HAP-1 (cell line): ENCODE measurements at regions not wholly inside any gene's neighbourhood (a gene's known extent, or its start where the extent isn't known, plus 50 kb on each side); places are given as distances from the start of the nearest gene placed in this dataset.

Experiments used
- DNase-seq, 2 experiments: peaks; one replicate each; pipeline ENCODE4 v3.0.0-alpha.2; 2016 to 2020; ENCODE audit warnings: low spot score in 2 of 2
- H3K27me3 ChIP-seq: fragments of 250-450 bp; sonication (Bioruptor Pico); 2 replicates; pipeline ENCODE4 v1.5.1; 2020; ENCODE audit warnings: low read depth, mild to moderate bottlenecking, moderate library complexity
- H3K36me3 ChIP-seq: fragments of 250-450 bp; sonication (Bioruptor Pico); replicated peaks from 2 replicates; pipeline ENCODE4 v1.5.1; 2020; ENCODE audit warnings: mild to moderate bottlenecking
- H3K4me1 ChIP-seq: fragments of 250-450 bp; sonication (Bioruptor Pico); 2 replicates; pipeline ENCODE4 v1.5.1; 2020; ENCODE audit warnings: mild to moderate bottlenecking
- H3K4me3 ChIP-seq: fragments of 250-450 bp; sonication (Bioruptor Pico); 2 replicates; pipeline ENCODE4 v1.5.1; 2020; ENCODE audit warnings: mild to moderate bottlenecking, moderate library complexity
- H3K9me3 ChIP-seq: fragments of 250-450 bp; sonication (Bioruptor Pico); 2 replicates; pipeline ENCODE4 v1.5.1; 2020; ENCODE audit warnings: mild to moderate bottlenecking, moderate library complexity
- in situ Hi-C: fragments of 300-500 bp; cut with MboI; formaldehyde crosslinking; loops from 3 replicates; pipeline ENCODE4 v1.14.3; 2020; ENCODE audit warnings: low sequenced_read_pairs, inconsistent platforms, mixed read lengths

DNA sequence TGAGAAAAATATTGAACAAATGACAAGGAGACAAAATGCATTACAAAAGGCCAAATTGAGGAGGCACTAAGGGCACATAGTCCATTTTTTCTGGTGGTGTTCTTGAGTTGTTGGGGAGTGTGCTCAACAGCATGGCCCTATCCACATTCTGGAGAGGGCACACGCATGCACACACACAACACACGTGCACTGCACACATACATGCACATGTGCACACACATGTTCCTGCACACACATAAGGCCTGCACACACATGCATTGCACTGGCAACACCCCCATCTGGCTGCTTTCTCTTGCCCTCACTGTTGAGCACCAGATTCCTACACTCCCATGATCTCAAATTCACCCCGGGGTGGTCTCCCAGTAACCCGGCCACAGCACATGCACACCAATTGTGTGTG lies 659.2 kb upstream of the RAB6C start:
- in situ Hi-C loops: no loop called here
- Histone ChIP-seq H3K4me1 (no peaks in the 10 kb centered on the region), H3K9me3 (no peaks in the 10 kb centered on the region), H3K36me3 (no peaks in the 10 kb centered on the region), H3K4me3 (no peak overlapping the region), H3K27me3 (no peaks in the 10 kb centered on the region)
- no peak for DNase-seq

DNA sequence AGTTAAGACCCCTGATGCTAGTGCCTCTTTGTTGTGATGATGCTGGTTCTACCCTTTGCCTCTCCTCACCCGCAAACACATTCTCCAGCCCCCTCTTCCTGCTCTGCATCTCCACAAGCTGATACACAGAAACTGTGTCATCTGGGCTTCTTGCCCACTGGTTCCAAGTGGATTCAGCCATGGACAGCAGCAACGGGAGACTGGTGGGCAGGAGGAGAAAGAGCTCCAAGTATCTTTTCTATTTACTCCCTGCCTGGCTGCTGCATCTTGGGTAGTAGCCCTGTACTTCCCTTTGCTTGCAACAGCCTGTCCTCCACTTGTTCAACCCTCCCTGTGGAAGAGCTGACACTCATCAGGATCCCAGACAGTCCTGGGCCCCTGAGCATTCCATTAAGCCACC lies 655.1 kb upstream of the RAB6C start:
- Histone ChIP-seq H3K4me1 (no peaks in the 10 kb centered on the region), H3K4me3 (no peak overlapping the region), H3K9me3 (no peaks in the 10 kb centered on the region), H3K27me3 (no peaks in the 10 kb centered on the region), H3K36me3 (no peaks in the 10 kb centered on the region)
- DNase-seq: no peak
- in situ Hi-C loops: no loop called here

DNA sequence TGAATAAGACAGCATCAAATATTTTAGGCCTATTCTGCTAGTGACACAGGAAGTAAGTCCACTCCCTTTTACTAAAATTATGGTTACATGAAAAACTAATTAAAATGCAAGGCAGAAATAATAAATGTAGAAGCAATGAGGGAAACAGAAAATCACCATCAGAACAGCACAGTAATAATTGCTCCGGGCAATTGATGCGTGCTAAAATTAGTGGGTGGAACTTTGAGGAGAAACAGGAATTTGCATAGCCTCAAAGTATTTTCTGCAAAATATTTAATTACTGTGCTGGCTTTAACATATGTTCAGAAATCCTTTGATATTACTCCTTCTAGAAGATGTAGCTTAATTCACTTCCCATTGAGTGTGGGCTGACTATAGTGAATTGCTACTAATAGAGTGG lies 654.3 kb upstream of the RAB6C start:
- Histone ChIP-seq H3K4me1 (no peaks in the 10 kb centered on the region), H3K27me3 (no peaks in the 10 kb centered on the region), H3K9me3 (no peaks in the 10 kb centered on the region), H3K36me3 (no peaks in the 10 kb centered on the region), H3K4me3 (no peak overlapping the region)
- in situ Hi-C loops: no loop called here
- no peak for DNase-seq

DNA sequence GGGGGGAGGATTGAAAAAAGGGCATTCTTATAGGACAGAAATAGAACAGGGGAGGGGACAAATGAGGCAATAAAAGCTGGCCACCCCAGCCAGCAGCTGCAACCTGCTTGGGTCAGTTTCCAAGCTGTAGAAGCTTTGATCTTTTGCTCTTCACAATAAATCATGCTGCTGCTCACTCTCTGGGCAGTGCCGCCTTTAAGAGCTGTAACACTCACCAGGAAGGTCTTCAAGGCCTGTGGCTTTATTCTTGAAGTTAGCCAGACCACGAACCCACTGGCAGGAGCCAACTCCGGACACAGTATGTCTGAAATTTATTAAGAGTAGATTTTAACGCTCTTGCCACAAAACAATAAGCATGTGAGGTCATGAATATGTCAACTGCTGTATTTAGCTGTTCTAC lies 649.9 kb upstream of the RAB6C start:
- no peaks in the 10 kb centered on the region for H3K9me3 ChIP-seq
- no peaks in the 10 kb centered on the region for H3K27me3 ChIP-seq
- in situ Hi-C loops: no loop called here
- no peak for DNase-seq
- no peaks in the 10 kb centered on the region for H3K4me1 ChIP-seq
- no peaks in the 10 kb centered on the region for H3K36me3 ChIP-seq
- no peak overlapping the region for H3K4me3 ChIP-seq

DNA sequence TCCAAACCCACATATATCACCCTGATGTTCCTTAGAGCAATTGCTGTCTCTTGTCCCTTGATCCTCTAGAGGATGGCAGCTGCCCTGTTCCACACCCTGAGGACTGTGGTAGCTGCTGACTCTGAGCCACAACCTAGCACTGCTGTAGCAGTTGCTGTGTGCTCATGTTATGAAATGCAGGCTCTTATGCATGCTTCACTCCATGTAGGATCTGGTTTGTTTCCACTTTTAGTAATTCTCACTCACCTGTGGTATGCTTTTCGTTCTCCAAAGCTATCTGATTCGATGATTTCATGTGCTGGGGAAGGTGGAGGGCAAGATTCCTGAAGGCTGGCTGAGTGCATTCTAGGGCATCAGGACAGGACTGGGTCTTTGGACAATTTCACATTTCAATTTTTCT lies 649.0 kb upstream of the RAB6C start:
- no peaks in the 10 kb centered on the region for H3K4me1 ChIP-seq
- in situ Hi-C loops: no loop called here
- H3K4me3 ChIP-seq: no peak overlapping the region
- H3K36me3 ChIP-seq: no peaks in the 10 kb centered on the region
- H3K9me3 ChIP-seq: no peaks in the 10 kb centered on the region
- DNase-seq: no peak
- no peaks in the 10 kb centered on the region for H3K27me3 ChIP-seq

DNA sequence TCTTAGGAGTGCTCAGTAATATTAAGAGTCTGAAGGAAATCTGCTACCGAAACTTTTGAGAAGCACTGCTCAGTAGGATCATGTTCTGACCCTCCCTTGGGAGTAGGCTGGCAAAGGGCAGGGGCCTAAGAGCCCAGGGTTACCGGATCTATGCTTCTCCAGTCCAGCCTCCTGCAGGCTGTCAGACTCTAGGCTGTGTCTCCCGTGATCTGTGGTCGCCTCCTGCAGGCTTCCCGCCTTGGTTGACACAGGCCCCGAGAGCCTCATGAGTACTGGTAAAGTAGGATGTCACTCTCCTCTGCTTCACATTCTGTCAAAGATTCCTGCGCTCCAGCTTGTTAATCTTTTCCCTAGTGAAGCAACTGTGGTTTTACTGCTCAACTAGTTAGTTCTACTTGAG lies 647.8 kb upstream of the RAB6C start:
- no peak for DNase-seq
- Histone ChIP-seq H3K9me3 (no peaks in the 10 kb centered on the region), H3K36me3 (no peaks in the 10 kb centered on the region), H3K4me1 (no peaks in the 10 kb centered on the region), H3K4me3 (no peak overlapping the region), H3K27me3 (no peaks in the 10 kb centered on the region)
- in situ Hi-C loops: no loop called here

DNA sequence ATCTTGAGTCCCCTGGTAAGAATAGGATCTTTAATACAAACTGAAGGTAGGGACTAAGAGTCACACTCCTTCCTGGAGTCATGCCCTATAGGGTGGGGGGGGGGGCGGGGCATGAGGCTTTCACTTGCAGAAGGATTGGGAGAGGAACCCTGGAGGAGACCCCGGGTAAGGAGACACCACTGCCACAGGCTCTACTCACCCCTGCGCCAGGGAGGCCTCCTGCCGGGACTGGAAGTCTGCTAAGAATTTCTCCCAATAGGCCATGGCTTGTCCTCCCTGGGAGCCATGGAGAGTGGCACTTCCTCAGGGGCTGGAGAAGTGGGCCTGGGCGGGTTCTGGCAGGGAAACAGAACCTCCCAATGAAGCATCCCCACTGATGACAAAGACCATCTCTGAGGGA lies 645.3 kb upstream of the RAB6C start:
- Histone ChIP-seq H3K9me3 (no peaks in the 10 kb centered on the region), H3K4me3 (no peak overlapping the region), H3K27me3 (no peaks in the 10 kb centered on the region), H3K4me1 (no peaks in the 10 kb centered on the region), H3K36me3 (no peaks in the 10 kb centered on the region)
- DNase-seq: no peak
- in situ Hi-C loops: no loop called here

DNA sequence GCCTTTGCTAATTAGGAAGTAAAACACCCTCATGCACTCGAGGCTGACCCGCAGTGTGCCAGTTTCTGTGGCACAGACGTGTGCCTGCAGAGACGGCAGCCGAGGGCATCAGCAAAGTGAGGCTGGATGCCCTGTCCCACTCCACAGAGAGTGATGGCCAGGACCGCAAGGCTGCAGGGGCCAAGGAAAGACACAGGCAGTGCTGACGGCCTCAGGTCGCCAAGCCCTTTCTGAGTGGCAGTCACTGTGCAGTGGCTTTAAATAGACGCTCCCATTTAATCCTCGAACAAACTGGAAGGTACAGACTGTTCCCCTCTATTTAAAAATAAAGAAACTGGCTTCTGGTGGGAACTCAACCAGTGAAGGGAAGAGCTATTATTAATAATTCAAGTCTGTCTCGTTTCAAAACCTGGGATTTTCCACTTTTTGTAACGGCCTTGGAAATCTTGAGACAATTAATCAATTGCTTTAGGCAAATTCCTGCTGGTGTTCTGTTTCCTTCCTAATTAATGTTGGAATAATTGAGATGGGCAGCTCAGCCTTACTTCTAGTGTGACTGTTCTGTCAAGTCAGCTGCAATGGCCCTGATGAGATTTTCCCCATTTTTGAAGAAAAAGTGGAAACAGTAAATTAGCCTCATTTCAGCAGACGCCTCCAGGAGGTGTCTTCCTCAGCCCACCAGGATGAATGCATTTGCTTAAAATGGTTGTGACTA lies 644.6 kb upstream of the RAB6C start:
- Histone ChIP-seq H3K36me3 (no peaks in the 10 kb centered on the region), H3K9me3 (no peaks in the 10 kb centered on the region), H3K4me1 (no peaks in the 10 kb centered on the region), H3K4me3 (no peak overlapping the region), H3K27me3 (no peaks in the 10 kb centered on the region)
- in situ Hi-C loops: no loop called here
- no peak for DNase-seq

DNA sequence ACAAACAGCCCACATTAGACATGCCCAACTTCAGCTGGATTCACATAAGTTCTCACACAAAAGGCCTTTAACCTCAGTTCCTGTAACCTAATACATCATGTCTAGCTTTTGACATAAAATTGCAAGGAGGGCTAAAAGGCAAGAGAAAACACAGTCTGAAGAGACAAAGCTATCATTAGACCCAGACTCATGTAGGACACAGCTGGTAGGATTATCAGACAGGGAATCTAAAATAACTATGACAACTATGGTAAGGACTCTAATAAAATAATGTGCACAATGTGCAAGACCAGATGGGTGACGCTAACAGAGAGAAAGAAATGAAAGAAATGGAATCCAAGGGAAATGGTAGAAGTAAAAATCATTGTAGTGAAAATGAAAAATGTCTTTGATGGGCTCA lies 643.2 kb upstream of the RAB6C start:
- Histone ChIP-seq H3K9me3 (no peaks in the 10 kb centered on the region), H3K36me3 (no peaks in the 10 kb centered on the region), H3K4me1 (no peaks in the 10 kb centered on the region), H3K27me3 (no peaks in the 10 kb centered on the region), H3K4me3 (no peak overlapping the region)
- DNase-seq: no peak
- in situ Hi-C loops: no loop called here

DNA sequence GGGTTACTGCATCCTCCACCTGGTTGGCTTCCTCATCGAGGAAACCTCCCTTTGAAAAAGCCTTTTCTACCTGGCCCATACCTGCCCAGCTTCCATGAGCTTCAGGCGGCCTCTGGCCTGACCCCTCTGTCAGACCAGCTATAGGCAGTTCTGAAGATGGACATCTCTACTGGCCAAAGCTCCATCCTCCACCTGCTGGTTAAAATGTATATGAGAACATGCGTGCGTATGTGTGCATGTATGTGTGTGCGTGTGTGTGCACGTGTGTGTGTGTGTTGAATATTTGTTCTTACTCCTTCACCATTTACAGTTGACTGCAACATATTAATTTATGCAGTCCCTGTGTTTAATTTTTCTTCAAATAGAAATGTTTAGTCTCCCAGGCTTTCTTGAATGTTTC lies 642.4 kb upstream of the RAB6C start:
- H3K4me3 ChIP-seq: no peak overlapping the region
- no peaks in the 10 kb centered on the region for H3K9me3 ChIP-seq
- H3K4me1 ChIP-seq: no peaks in the 10 kb centered on the region
- DNase-seq: no peak
- no peaks in the 10 kb centered on the region for H3K36me3 ChIP-seq
- in situ Hi-C loops: no loop called here
- no peaks in the 10 kb centered on the region for H3K27me3 ChIP-seq

DNA sequence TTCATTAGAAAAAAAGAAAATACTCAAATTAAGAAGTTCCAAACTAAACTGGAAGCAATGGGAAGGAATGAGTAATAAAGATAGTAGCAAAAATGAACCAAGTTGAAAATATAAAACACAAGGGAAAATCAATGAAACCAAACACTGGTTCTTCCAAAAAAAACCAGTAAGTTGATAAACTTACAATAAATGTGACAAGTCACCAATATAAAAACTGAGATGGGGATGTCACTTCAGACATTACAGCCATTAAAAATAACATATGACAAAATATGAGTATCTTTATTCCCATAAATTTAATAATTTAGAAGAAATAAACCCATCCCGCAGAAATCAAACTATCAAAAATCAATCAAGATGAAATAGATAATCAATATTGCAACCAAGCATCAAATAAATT lies 633.9 kb upstream of the RAB6C start:
- Histone ChIP-seq H3K27me3 (no peaks in the 10 kb centered on the region), H3K4me1 (no peaks in the 10 kb centered on the region), H3K9me3 (no peaks in the 10 kb centered on the region), H3K36me3 (no peaks in the 10 kb centered on the region), H3K4me3 (no peak overlapping the region)
- no peak for DNase-seq
- in situ Hi-C loops: no loop called here

DNA sequence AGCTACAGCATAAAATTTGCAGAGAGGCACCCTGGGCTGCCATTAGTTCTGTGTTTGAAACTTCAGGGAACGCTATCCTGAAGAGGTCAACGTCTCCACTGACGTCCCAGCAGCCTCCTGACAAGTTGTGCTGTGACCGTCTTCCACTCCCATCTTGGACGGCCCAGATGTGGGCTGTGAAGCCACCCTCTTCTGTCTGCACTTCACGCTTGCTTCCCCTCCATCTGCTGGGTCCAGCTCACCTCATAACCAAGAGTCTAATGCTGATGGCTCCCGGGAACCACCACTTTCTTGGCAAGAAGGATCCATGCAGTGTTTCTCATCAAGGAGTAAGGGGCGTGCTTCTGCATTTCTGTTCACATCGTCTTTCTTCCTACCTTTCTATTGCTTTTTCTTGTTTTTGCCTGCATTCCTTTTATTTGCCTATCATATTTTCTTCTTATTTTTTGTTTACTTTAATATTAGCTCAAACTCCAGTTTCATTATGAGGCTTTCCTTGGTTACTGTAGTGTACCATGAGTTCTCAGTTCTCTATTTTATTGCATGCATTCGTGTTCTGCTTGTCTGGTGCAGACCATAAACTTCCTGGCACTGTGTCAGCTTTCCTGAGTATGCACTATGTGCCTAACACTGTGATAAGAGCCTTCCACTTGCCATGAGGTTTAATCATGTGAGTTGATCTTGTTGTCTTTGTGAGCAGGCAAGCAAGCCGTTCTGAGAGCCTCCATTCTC lies 631.8 kb upstream of the RAB6C start:
- no peaks in the 10 kb centered on the region for H3K36me3 ChIP-seq
- no peak for DNase-seq
- H3K4me3 ChIP-seq: no peak overlapping the region
- in situ Hi-C loops: no loop called here
- H3K27me3 ChIP-seq: no peaks in the 10 kb centered on the region
- H3K9me3 ChIP-seq: no peaks in the 10 kb centered on the region
- H3K4me1 ChIP-seq: no peaks in the 10 kb centered on the region

DNA sequence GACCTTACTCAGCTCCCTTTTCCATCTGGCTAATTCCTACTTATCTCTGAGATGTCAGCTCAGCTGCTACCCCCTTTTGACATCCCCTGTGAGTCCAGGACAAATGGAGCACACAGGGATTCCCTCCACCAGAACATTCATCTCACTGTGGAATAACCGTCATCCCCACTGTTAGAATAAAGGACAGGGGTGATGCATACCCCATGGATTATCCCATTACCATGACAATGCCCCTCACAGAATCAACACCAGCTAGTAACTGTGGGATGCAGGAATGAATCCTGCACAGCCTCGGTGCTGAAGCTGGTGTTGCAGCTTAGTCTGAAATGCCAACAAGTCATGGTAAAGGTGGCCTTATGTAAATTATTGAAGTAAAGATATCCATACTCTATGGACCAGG lies 624.8 kb upstream of the RAB6C start:
- in situ Hi-C loops: no loop called here
- DNase-seq: no peak
- Histone ChIP-seq H3K4me1 (no peaks in the 10 kb centered on the region), H3K9me3 (no peaks in the 10 kb centered on the region), H3K4me3 (no peak overlapping the region), H3K36me3 (no peaks in the 10 kb centered on the region), H3K27me3 (no peaks in the 10 kb centered on the region)

DNA sequence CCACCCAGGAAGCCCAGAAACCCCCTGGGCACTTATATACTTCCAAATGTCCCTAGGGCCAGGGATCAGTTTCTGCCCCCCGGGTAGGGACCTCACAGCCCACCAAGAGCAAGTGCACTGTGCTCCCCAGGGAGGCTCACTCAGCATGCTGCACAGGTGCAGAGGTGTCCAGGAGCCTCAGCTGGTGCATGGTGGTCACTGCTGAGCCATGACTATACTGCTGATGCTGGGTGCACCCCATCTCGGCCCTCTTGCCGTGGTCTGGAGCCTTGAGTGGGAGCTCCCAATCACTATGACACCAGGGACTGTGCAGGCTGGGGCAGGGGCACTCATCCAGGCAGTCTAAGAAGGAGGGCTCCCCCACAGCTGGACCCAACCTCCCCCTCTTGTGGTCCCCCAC lies 617.8 kb upstream of the RAB6C start:
- no peaks in the 10 kb centered on the region for H3K4me1 ChIP-seq
- in situ Hi-C loops: no loop called here
- no peak for DNase-seq
- H3K36me3 ChIP-seq: no peaks in the 10 kb centered on the region
- no peaks in the 10 kb centered on the region for H3K9me3 ChIP-seq
- H3K4me3 ChIP-seq: no peak overlapping the region
- H3K27me3 ChIP-seq: no peaks in the 10 kb centered on the region

DNA sequence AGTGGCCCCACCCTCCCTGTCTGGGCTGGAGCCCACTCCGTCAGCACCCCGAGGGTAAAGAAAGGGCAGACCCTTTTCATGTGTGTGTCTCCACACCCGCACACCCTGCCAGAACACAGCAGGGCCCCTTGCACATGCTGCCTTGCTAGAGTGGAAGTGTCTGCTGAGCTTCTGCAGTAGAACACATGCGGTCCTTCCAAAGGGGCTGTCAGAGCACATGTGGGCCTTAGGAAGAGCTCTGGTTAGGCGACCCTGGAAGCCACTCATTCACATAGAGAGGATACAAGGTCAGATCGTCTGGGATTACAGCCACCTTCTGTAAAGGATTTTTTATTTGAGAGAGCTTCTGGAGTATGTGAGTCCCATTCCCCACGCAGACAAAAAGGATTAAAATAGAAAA lies 613.2 kb upstream of the RAB6C start:
- H3K4me1 ChIP-seq: no peaks in the 10 kb centered on the region
- in situ Hi-C loops: no loop called here
- H3K27me3 ChIP-seq: no peaks in the 10 kb centered on the region

More for the DNA sequence above, 613.2 kb upstream of the RAB6C start:
- no peak for DNase-seq
- Histone ChIP-seq H3K9me3 (no peaks in the 10 kb centered on the region), H3K4me3 (no peak overlapping the region), H3K36me3 (no peaks in the 10 kb centered on the region)
